IMR-90 (cell line): ENCODE measurements at regions not wholly inside any gene's neighbourhood (a gene's known extent, or its start where the extent isn't known, plus 50 kb on each side); places are given as distances from the start of the nearest gene placed in this dataset.

ENCODE experiments used
- ATAC-seq: fragments of 200-7000 bp; cut with Tn5 transposase; 2 replicates; pipeline ENCODE4 v1.9.1; 2020; ENCODE audit warnings: low read depth, mild to moderate bottlenecking, moderate library complexity
- BruUV-seq: library from RNA; stranded (reverse); fragments of 400-500 nt; replicated peaks from 2 replicates; lab custom pipeline; 2021; lab: Mats Ljungman, UMichigan
- CTCF ChIA-PET: fragments of 300-600 bp; formaldehyde crosslinking; extraction: SDS; loops from one replicate; lab custom pipeline; 2021; ENCODE audit warnings: antibody characterized with exemption; lab: Yijun Ruan, JAX
- POLR2A ChIA-PET: fragments of 300-600 bp; sonication (Branson Sonifier 250); formaldehyde crosslinking; loops from one replicate; lab custom pipeline; 2022; ENCODE audit warnings: antibody characterized with exemption; ENCODE audit not compliant: unreplicated experiment; lab: Charles Lee
- DNase-seq: peaks from one replicate; pipeline ENCODE4 v3.0.0; 2013
- H2AFZ ChIP-seq: replicated peaks from 2 replicates; pipeline ENCODE3; 2013; ENCODE audit warnings: low read length, mild to moderate bottlenecking; ENCODE audit not compliant: poor library complexity
- H2AK5ac ChIP-seq: 2 replicates; pipeline ENCODE4 v1.6.1; 2013; ENCODE audit warnings: low read depth, low read length, inconsistent platforms
- H2AK9ac ChIP-seq: replicated peaks from 2 replicates; pipeline ENCODE3; 2013; ENCODE audit warnings: mild to moderate bottlenecking, low read depth, low read length, moderate library complexity; ENCODE audit not compliant: poor library complexity
- H2BK120ac ChIP-seq: 2 replicates; pipeline ENCODE4 v1.6.1; 2013; ENCODE audit warnings: low read depth, low read length, inconsistent platforms
- H2BK15ac ChIP-seq: 3 replicates; pipeline ENCODE4 v1.6.1; 2013; ENCODE audit warnings: low read depth, low read length, inconsistent platforms
- H2BK20ac ChIP-seq: 2 replicates; pipeline ENCODE4 v1.6.1; 2013; ENCODE audit warnings: low read depth, mild to moderate bottlenecking, inconsistent platforms, low read length, moderate library complexity
- H2BK5ac ChIP-seq: 2 replicates; pipeline ENCODE4 v1.6.1; 2013; ENCODE audit warnings: mild to moderate bottlenecking, low read depth, low read length, inconsistent platforms; ENCODE audit not compliant: poor library complexity, severe bottlenecking
- H3K14ac ChIP-seq: replicated peaks from 2 replicates; pipeline ENCODE4 v1.6.1; 2013; ENCODE audit warnings: low read depth, low read length, inconsistent platforms
- H3K18ac ChIP-seq: 2 replicates; pipeline ENCODE4 v1.6.1; 2013; ENCODE audit warnings: low read depth, low read length, control low read depth
- H3K23ac ChIP-seq: 2 replicates; pipeline ENCODE4 v1.6.1; 2013; ENCODE audit warnings: low read depth, low read length, inconsistent platforms
- H3K27ac ChIP-seq: 2 replicates; pipeline ENCODE4 v1.5.1; 2013; ENCODE audit warnings: mild to moderate bottlenecking, control low read depth, low read length; ENCODE audit not compliant: insufficient read depth
- H3K27me3 ChIP-seq: 2 replicates; pipeline ENCODE4 v1.6.1; 2013; ENCODE audit warnings: low read length; ENCODE audit not compliant: control insufficient read depth, insufficient read depth
- H3K36me3 ChIP-seq: 2 replicates; pipeline ENCODE4 v1.6.1; 2013; ENCODE audit warnings: low read length, mixed read lengths; ENCODE audit not compliant: control insufficient read depth, insufficient read depth
- H3K4ac ChIP-seq: 2 replicates; pipeline ENCODE4 v1.6.1; 2013; ENCODE audit warnings: low read depth, low read length, inconsistent platforms
- H3K4me1 ChIP-seq: 2 replicates; pipeline ENCODE4 v1.6.1; 2013; ENCODE audit warnings: low read length, mixed read lengths; ENCODE audit not compliant: control insufficient read depth, insufficient read depth
- H3K4me2 ChIP-seq: 2 replicates; pipeline ENCODE4 v1.6.1; 2013; ENCODE audit warnings: low read depth, mild to moderate bottlenecking, control low read depth, low read length, moderate library complexity
- H3K4me3 ChIP-seq: 2 replicates; pipeline ENCODE4 v1.5.1; 2013; ENCODE audit warnings: low read depth, mild to moderate bottlenecking, control low read depth, low read length, moderate library complexity; ENCODE audit not compliant: insufficient read depth
- H3K56ac ChIP-seq: 2 replicates; pipeline ENCODE4 v1.6.1; 2013; ENCODE audit warnings: low read length, inconsistent platforms; ENCODE audit not compliant: insufficient read depth; ENCODE audit errors: extremely low read depth
- H3K79me1 ChIP-seq, 2 experiments: 2 replicates each; pipeline ENCODE4 v1.6.1; 2013; ENCODE audit warnings: low read length in 2 of 2, inconsistent platforms in 1 of 2, low read depth in 1 of 2
- H3K9ac ChIP-seq: 2 replicates; pipeline ENCODE4 v1.6.1; 2013; ENCODE audit warnings: low read depth, low read length, control low read depth
- H3K9me1 ChIP-seq: 2 replicates; pipeline ENCODE4 v1.6.1; 2013; ENCODE audit warnings: low read length, inconsistent platforms; ENCODE audit not compliant: insufficient read depth
- H3K9me3 ChIP-seq: 2 replicates; pipeline ENCODE4 v1.6.1; 2013; ENCODE audit warnings: low read length; ENCODE audit not compliant: control insufficient read depth, insufficient read depth
- H4K20me1 ChIP-seq: 2 replicates; pipeline ENCODE4 v1.6.1; 2013; ENCODE audit warnings: low read length, inconsistent platforms; ENCODE audit not compliant: insufficient read depth
- H4K5ac ChIP-seq: 2 replicates; pipeline ENCODE4 v1.6.1; 2013; ENCODE audit warnings: mild to moderate bottlenecking, low read depth, low read length, control low read depth
- H4K8ac ChIP-seq, 2 experiments: 2 replicates each; pipeline ENCODE4 v1.6.1; 2013; ENCODE audit warnings: low read depth in 2 of 2, low read length in 2 of 2, control low read depth in 1 of 2, inconsistent platforms in 1 of 2
- H4K91ac ChIP-seq: 2 replicates; pipeline ENCODE4 v1.6.1; 2013; ENCODE audit warnings: low read depth, low read length, inconsistent platforms; ENCODE audit not compliant: insufficient read depth
- FOS ChIP-seq: fragments of 150-350 bp; IDR thresholded peaks from 2 replicates; pipeline ENCODE4 v1.6.1; 2016; ENCODE audit warnings: low read depth, low read length
- MAFK ChIP-seq: IDR thresholded peaks from 2 replicates; pipeline ENCODE4 v1.6.1; 2012; ENCODE audit warnings: low read depth, low read length, improper control_type of control experiment
- RAD21 ChIP-seq: IDR thresholded peaks from 2 replicates; pipeline ENCODE4 v1.6.1; 2012; ENCODE audit warnings: low read length, improper control_type of control experiment
- SMC3 ChIP-seq: fragments of 150-350 bp; IDR thresholded peaks from 2 replicates; pipeline ENCODE4 v1.6.1; 2016; ENCODE audit warnings: low read depth, mild to moderate bottlenecking, antibody characterized with exemption, low read length, moderate library complexity
- WGBS, 2 experiments: methylation state at CpG; one replicate each; pipeline versions ENCODE4 v1.1.5 to v1.1.7; 2013; ENCODE audit warnings: missing lambda C conversion rate in 2 of 2; ENCODE audit not compliant: insufficient read length in 1 of 2; ENCODE audit errors: extremely low coverage in 2 of 2; 5-methylcytosine and 5-hydroxymethylcytosine counted together
- dilution Hi-C: fragments of 300-500 bp; cut with HindIII; formaldehyde crosslinking; loops from one replicate; pipeline ENCODE4 v1.14.3; 2018; ENCODE audit warnings: low sequenced_read_pairs; ENCODE audit not compliant: unreplicated experiment
- in situ Hi-C: fragments of 300-500 bp; cut with MboI; formaldehyde crosslinking; loops from 3 replicates; pipeline ENCODE4 v1.14.3; 2019; ENCODE audit warnings: low sequenced_read_pairs, inconsistent platforms, mixed read lengths
- intact Hi-C: fragments of 100-400 bp; cut with micrococcal nuclease; formaldehyde crosslinking; loops from 2 replicates; pipeline ENCODE4 v1.10.0; 2022
- TF ChIP-seq, protein P1 (sequence below): fragments of 150-350 bp; IDR thresholded peaks from 2 replicates; pipeline ENCODE4 v1.6.1; 2017; ENCODE audit warnings: mild to moderate bottlenecking, antibody characterized with exemption, low read length, low read depth

DNA sequence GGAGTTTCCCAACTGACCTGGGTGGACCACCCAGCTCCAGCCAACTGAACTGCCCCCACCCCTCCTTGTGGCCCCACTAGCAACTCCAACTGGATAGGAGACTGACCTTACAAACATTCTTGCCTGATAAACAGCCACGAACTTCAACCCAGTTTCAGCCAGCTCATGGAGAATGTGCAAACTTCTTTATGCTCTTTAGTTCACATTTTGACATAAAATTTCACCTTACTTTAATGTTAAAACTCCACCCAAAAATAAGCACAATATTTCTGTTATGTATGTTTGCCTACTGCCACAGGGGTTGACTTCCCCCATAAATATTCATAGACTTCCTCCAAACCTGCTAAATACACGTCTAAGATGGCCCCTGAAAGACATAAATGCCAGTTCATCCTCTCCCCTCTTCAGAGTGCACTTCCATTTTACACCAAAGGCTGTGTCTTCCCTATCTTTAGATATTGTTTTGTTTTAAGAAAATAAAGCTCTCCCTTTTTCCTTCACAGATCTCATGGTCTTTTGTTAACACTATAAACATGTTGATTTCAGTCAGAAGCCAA, 643.7 kb downstream of the EPM2A start:
- no peaks in the 10 kb centered on the region for H3K27me3 ChIP-seq
- no peak for DNase-seq
- no peak overlapping the region for H3K4ac ChIP-seq
- no peak overlapping the region for H3K23ac ChIP-seq
- no peak overlapping the region for H2AK5ac ChIP-seq
- H3K14ac ChIP-seq = no peak overlapping the region
- no peak overlapping the region for H2BK15ac ChIP-seq
- H3K9me3 ChIP-seq = no peaks in the 10 kb centered on the region; the same call in 1 of the 2 replicates
- H2AK9ac ChIP-seq = no peak overlapping the region
- H3K4me3 ChIP-seq = no peak overlapping the region
- no peak overlapping the region for H3K56ac ChIP-seq
- no peak overlapping the region for H2BK20ac ChIP-seq
- dilution Hi-C loops = no loop called here
- H4K5ac ChIP-seq = no peak overlapping the region
- H2BK5ac ChIP-seq = no peak overlapping the region
- CTCF ChIA-PET = no interaction called here
- in situ Hi-C loops = no loop called here
- H2AFZ ChIP-seq = no peak overlapping the region
- no peaks in the 10 kb centered on the region for H4K20me1 ChIP-seq
- no peak for ATAC-seq
- 60% methylated on average over 1 of the region's 2 CpGs; no CpG with 5 or more reads in 1 of the 2 experiments for WGBS, 2 experiments
- H3K79me1 ChIP-seq = no peaks in the 10 kb centered on the region
- intact Hi-C loops = no loop called here
- no peak overlapping the region for H3K4me2 ChIP-seq
- H3K27ac ChIP-seq = no peak overlapping the region
- POLR2A ChIA-PET = interaction anchor here (0.6 kb wide), 1 partner anchor 22 kb away, joined by 6 read pairs; no protein-coding TSS in a partner anchor
- H3K36me3 ChIP-seq = no peaks in the 10 kb centered on the region
- no peak overlapping the region for H4K8ac ChIP-seq
- H2BK120ac ChIP-seq = no peak overlapping the region
- BruUV-seq = no TSS peak
- H3K18ac ChIP-seq = no peak overlapping the region
- no peak overlapping the region for H3K9ac ChIP-seq
- no peaks in the 10 kb centered on the region; the same call in 1 of the 2 replicates for H3K4me1 ChIP-seq
- TF ChIP-seq FOS = no peak
- TF ChIP-seq SMC3 = no peak
- no peak for TF ChIP-seq RAD21
- TF ChIP-seq MAFK = no peak
- TF ChIP-seq, protein P1, sequence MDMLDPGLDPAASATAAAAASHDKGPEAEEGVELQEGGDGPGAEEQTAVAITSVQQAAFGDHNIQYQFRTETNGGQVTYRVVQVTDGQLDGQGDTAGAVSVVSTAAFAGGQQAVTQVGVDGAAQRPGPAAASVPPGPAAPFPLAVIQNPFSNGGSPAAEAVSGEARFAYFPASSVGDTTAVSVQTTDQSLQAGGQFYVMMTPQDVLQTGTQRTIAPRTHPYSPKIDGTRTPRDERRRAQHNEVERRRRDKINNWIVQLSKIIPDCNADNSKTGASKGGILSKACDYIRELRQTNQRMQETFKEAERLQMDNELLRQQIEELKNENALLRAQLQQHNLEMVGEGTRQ = no peak
- no peaks in the 10 kb centered on the region for H3K9me1 ChIP-seq
- H4K91ac ChIP-seq = no peak overlapping the region
